ENCODE measurements at regions not wholly inside any gene's neighbourhood (a gene's known extent, or its start where the extent isn't known, plus 50 kb on each side); places are given as distances from the start of the nearest gene placed in this dataset.

DNA sequence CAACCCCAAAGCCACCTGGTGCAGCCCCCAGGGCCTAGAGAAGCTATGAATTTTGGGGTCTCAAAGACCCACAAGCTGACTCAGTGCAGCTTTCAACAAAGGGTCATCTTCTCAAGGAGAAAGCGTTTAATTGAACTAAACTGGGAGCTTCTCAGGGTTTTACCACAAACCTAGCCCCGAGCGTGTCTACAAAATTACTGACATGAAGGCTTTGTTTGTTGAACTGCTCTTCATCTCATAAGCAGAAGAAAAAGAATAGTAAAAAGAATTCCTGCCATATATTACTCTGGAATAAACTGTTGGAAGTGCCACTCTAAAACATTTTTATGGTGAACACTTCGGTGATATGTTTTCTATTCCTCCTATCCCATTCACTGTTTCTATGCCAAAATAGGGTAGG, 50.8 kb upstream of the INCENP start:
- DNase-seq (ENCODE audit: low spot score): no peak

DNA sequence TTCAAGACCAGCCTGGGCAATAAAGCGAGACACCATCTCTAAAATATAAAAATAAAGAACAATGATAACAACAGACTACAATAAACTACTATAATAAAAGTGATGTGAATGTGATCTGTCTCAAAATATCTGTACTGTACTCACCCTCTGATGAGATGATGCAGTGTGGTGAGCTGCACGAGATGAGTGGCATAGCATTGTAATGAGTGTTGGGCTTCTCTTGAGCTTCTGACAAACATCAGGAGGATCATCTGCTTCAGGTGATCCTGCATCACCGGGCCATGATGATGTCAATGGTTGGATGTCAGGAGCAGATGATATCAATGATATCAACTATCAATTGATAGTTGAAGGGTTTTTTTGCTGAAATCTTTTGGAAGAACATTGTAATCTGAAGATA, 52.4 kb upstream of the INCENP start:
- DNase-seq (ENCODE audit: low spot score): no peak

DNA sequence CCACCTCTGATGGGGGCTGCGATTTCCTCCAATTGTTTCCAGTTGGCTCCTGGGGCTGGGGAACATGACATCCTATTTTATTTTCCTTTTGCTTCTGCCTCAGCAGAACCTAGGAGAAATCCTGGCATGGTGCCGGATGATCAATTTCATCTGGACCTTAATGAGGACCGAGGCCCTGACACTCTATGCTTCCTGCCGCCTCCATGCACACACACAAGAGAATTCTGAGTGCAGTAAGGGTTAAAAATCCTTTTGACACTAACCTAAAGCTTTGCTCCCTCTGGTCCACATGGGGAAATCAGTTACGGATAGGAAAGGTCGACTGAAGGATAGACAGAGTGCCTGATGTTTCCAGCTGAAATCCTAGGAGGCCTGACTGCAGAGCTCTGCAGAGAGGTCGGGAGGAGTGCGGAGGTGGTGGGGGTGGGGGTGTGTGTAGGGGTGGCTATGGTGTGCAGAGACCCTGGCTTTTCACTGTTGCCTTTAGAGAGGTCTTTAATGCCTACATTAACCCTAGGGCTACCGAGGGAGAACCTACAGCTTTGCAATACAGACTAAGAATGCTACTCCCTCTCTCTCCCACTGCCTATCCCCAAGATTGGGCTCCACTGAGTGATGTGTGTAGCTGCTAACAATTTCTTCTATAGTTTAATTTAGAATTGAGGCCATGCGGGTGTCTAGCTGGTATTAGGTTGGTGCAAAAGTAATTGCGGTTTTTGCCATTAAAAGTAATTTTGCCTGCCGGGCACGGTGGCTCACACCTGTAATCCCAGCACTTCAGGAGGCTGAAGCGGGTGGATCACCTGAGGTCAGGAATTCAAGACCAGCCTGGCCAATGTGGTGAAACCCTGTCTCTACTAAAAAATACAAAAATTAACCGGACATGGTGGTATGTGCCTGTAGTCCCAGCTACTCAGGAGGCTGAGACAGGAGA, 53.6 kb upstream of the INCENP start:
- no peak for DNase-seq (ENCODE audit: low spot score)

DNA sequence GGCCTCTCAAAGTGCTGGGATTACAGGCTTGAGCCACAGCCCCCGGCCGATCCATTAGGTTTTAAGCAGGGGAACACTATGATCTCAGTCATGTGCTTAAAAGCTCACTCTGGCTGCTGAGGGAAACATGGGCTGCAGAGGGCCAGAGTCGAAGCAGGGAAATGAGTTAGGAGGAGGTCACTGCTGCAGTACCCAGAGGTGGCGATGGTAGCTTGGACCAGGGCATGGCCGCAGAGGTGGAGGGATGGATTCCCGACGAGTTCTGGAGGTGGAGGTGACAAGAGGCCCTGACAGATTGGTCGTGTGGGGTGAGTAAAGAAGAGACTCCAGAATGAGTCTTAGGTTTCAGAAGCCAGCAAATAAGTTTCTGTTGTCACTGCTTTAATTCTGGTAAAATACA, 54.4 kb upstream of the INCENP start:
- DNase-seq (ENCODE audit: low spot score): no peak

DNA sequence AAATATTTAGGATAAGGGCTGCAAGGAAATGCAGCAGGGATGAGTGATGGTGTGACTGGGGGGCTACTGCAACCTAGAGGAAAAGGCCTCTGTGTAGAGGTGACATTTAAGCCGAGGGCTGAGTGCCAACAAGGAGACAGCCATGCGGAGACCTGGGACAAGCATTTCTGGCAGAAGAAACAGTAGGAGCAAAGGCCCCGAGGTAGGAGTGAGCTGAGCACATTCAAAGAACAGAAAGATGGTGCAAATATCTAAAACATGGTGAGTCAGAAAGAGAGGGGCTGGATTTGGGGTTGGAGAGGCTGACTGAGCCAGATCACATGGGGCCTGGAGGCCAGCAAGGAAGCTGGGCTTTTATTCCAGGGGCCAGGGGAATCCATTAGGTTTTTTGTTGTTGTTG, 55.1 kb upstream of the INCENP start:
- DNase-seq (ENCODE audit: low spot score): no peak

DNA sequence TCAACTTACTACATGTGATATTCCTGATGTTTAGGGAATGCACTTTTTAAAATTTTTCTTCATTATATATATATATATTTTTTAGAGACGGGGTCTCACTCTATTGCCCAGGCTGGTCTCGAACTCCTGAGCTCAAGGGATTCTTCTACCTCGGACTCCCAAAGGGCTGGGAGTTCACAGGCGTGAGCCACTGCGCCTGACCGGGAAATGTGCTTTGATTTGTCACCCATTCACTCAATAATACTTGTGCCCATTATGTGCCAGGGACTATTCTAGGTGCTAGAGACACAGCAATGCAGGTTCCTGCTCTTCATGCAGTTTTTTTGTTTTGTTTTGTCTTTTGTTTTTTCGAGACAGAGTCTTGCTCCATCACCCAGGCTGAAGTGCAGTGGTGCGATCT, 56.1 kb upstream of the INCENP start:
- DNase-seq (ENCODE audit: low spot score): no peak

DNA sequence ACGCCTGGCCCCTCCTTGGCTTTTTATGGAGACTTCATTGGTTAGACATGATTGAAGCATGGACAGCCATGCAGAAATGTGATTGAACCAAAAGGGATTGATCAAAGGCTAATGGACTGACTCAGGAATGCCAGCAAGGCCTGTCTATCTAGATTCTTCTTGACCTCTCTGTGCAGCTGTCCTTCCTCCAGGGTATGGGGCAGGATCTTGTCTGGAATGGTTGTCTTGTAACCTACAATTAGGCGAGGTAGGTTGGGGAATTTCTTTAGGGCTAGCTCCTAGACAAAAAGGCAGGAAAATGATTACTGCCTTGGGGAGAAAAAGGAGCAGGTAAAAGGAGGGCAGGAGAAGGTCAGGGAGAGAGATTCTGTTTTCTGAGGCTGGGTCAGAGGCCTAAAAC, 59.6 kb upstream of the INCENP start:
- DNase-seq (ENCODE audit: low spot score): no peak

DNA sequence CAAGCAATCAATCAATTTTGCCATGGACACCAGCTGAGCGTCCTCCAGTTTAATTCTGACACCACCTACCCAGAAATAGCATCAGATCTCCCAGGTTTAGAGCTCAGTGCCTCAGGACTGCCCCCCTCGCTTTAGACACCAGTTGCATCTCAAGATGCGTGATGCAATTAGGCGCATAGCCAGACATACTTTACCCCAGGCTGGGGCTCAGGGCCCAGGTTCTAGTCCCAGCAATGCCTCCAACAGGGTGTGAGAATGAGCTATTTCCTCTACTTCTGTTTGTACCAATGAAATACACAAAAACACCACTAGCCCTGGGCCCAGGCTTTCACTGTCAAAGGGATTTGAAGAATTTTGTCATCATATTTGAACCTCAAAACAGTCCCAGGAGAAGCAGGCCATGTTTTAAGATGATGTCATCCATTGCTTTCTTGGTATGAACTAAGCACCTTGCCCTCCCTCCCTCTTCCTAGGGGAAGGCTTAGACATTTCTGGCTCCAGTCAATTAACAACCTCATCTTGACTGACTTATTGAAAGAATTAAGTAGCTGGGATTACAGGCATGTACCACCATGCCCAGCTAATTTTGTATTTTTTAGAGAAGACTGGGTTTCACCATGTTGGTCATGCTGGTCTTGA, 61.5 kb upstream of the INCENP start:
- DNase-seq (ENCODE audit: low spot score): no peak

DNA sequence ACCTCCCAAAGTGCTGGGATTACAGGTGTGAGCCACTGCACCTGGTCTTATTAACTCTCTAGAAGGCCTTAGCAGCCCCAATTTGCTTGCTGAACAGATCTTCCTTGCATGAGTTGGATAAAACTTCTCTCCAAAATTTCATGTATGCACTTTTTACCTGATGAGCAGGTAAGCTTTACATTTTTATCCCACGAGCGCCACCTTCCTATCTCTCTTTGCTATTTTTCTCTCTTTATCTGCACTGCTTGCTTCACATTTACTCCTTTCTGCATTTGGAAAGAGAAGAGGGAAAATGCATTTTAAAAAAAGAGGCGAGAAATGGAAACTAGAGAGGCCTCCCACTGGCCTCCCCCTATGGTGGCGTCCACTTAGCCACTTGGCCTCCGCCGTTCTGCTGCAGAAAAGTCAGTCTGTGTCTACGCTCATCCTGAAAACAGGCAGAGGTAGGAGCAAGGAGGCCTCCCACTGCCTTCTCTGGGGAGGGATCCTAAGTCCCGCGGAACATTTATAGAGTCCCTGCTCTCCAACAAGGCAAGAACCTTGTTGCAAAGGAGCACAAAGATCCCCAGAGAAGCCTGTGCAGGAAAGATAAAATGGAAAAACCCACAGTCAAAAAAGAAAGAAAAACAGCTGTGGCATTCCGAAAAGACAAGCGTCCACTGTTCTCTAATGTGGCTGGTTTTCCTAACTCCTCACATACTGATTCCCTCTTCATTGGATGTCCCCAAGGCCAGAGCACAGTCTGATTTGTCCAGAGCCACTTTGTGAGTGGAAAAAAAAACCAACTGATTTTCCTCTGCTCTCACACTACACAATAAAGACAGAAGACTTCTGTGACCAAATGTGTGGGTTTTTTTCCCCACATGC, 62.2 kb upstream of the INCENP start:
- DNase-seq (ENCODE audit: low spot score): peak; percentile 25

DNA sequence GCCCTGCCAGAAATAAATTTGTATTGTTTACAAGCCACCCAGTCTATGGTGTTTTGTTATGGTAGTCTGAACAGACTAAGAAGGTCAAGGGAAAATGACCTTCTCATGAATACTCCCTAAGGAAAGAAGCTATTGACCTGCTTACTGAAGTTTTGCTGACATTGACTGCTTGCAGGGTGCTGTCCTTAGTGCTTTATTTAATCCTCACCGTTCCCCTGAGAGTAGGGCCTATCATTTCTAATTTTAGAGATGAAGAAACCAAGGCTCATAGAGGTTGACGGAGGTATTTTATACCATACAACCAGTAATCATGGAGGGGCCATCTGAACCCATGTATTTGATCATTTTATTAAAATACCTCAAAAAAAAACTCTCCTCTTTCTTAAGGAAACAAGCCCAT, 66.7 kb upstream of the INCENP start:
- DNase-seq (ENCODE audit: low spot score): no peak

DNA sequence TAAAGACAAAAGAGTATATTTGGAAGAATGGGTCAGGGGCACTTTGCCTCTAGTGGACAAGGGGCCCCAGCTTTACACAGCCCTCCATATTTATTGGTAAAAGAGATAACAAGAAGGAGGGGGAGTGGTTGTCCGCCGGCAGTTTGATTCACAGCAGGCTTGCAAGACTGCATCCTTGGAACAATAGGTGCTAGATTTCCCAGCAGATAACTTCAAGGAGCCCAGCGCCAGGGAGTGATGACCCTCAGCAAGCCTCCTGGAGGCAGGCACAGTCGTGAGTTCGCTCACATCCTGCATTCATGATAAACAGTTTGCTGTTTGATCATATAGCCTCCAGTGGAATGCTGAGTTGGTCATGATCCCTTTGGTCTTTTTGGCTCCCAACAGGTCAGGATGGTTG, 67.8 kb upstream of the INCENP start:
- no peak for DNase-seq (ENCODE audit: low spot score)

DNA sequence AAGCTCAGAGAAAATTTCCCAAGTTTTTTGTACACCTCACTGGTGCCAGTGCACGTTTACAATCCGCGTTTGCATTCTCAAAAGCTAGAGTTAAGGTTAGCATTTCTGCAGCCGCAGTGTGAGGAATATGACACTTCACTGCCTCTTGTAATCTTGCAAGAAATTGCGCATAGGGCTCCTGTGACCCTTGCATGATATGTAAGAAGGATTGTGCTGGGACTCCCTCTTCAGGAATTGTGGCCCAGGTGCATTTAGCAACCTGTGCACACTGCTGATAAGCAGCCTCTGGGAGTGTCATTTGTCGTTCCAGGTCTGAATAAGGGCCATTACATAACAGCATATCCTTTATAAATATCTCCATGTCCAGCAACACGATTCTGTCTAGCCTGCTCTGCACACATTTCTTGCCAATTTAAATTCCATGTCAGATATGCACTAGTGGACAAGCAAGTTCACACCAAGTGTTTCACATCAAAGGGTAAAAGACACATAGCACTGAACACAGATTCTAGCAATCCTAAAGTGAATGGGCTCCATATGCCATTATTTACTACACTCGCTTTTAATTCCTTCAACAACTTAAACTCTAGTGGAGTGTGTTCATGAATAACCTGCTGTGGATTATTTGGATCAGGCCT, 69.2 kb upstream of the INCENP start:
- DNase-seq (ENCODE audit: low spot score): peak; percentile 90

DNA sequence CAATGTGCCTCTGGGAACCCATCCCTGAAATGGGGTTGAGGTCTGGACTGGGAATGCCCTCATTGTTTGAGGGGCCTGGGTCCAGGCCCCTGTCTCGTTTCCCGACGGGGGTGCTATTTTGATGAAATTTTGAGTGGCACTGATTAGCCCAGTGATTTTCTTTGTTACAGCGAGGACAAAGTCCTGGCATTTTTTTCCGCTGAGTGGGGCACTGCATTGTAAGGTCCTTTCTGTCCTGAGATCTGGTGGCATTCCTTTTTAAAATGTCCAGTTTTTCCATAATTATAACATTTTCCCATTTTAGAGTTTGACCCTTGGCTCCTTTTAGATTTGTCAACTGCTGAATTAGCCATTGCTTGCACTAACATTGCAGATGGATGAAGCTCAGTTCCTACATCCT, 69.7 kb upstream of the INCENP start:
- no peak for DNase-seq (ENCODE audit: low spot score)

DNA sequence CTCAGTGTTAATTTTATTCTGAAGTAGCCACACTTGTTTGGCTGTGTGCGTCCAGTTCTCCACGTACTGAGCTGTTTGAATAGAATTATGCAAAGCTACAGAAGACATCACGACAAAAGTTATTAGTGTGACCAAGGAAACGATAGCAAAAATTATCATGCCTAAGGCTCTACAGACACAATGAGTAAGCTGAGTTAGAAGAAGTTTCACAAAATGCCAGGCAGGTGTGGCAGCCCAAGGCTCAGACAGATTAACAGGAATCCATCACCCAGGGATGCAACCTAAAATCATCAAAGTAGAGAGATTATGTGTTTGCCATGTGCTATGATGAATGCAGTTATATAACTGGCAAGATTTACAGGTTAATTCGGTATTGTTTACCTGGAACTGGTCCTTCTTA, 73.1 kb upstream of the INCENP start:
- no peak for DNase-seq (ENCODE audit: low spot score)

DNA sequence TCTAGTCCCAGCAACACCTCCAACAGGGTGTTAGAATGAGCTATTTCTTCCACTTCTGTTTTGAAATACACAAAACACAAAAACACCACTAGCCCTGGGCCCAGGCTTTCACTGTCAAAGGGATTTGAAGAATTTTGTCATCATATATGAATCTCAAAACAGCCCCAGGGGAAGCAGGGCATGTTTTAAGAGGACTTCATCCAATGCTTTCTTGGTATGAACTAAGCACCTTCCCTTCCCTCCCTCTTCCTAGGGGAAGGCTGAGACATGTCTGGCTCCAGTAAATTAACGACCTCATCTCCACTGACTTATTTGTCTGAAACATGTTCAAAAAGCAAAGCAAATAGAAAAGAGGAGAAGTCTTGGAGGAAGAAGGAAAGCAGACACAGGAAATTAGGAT, 75.7 kb upstream of the INCENP start:
- no peak for DNase-seq (ENCODE audit: low spot score)

DNA sequence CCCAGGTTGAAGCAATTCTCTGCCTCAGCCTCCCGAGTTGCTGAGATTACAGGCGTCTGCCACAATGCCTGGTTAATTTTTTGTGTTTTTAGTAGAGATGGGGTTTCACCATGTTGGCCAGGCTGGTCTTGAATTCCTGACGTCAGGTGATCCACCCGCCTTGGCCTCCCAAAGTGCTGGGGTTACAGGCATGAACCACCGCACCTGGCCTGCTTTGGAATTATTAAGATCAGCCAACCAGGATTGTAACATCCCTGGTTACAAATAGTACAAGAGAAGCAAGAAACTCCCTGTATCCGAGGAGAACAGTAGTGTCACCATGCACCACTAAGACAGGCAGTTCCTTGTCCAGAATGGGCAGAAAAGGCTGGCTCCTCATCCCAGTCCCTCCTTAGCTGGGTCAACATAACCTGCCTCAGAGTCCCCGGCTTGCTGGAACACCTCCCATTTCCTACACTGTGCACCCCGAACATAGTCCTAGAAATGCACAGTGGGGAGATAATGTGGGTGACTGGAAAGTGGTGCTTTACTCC, 77.2 kb upstream of the INCENP start:
- DNase-seq (ENCODE audit: low spot score): no peak

DNA sequence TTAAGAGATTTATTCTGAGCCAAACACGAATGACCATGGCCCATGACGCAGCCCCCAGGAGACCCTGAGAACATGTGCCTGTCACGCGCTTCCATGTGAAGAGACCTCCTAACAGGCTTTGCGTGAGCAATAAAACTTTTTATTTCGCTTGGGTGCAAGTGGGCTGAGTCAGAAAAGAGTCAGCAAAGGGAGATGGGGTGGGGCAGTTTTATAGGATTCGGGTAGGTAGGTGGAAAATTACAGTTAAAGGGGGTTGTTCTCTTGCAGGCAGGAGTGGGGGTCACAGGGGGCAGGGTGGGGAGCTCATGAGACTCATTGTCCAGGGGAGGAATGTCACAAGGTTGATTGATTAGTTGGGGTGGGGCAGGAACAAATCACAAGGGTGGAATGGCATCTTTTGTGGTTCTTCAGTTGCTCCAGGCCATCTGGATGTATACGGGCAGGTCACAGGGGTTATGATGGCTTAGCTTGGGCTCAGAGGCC, 77.2 kb upstream of the FTH1 start:
- peak; percentile 85 for DNase-seq (ENCODE audit: low spot score)

DNA sequence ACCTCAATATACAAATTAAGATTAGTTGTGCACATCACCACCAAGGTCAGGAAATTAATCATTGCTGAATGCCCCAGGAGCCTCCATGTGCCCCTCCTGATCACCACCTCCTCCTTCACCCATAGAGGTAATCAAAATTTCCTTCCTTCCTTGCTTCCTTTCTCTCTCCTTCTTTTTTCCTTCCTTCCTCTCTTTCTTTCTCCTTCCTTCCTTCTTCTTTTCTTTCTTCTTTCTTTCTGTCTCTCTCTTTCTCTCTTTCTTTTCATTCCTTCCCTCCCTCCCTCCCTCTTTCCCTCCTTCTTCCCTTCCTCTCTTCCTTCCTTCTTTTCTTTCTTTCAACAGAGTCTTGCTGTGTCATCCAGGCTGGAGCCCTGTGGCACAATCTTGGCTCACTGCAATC, 67.9 kb upstream of the FTH1 start:
- no peak for DNase-seq (ENCODE audit: low spot score)

DNA sequence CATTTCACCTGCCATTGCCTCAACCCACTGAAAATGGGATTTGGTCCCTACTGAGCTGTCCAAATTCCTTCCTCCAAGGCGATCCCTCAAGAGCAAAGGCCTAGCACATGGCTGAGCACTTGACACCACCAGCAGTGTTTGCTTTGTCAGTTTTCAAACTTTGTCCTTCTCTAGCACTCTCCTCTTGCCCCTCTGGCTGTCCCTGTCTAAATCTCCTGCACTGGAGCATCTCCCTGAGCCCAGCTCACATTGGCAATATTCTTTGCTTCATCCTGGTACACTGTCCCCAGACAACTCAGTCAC, 66.6 kb upstream of the FTH1 start:
- DNase-seq (ENCODE audit: low spot score): no peak

DNA sequence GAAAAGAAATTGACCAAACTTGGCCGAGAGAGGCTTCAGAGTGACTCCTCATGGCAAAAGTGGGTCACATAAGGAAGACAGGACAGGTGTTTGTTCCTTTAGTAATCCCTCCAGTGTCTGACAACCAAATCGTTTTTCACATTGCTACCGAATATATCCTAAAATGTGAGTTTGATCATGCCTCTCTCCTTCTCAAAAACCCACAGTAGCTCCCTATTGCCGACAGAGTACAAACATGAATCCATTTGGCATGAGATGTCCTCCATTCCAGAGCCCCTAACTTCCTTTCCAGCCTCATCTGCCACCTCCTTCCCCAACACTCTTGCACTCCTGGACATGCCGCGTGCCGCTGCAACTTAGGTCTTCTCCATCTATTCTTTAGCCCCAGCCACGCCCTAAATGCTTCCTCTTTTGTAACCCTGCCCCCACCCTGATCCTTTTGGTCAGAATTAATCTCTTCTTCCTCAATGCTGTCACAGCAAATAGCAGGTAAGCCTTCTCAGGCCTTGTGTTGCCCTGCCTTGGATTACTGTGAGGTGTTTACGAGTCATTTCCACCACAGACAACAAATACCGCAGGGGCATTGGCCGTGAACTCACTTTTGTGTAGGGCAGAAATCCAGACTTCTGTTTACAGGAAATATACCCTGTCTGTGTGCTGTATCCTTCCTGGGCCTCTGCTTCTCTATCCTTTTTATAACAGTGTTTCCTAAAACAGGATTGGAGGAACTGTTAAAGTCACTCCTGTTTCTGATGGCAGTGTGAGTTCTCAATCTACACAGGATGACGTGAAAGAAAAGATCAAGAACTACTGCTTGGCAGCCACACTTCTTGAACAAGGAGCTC, 66.0 kb upstream of the FTH1 start:
- peak; percentile 52 for DNase-seq (ENCODE audit: low spot score)

DNA sequence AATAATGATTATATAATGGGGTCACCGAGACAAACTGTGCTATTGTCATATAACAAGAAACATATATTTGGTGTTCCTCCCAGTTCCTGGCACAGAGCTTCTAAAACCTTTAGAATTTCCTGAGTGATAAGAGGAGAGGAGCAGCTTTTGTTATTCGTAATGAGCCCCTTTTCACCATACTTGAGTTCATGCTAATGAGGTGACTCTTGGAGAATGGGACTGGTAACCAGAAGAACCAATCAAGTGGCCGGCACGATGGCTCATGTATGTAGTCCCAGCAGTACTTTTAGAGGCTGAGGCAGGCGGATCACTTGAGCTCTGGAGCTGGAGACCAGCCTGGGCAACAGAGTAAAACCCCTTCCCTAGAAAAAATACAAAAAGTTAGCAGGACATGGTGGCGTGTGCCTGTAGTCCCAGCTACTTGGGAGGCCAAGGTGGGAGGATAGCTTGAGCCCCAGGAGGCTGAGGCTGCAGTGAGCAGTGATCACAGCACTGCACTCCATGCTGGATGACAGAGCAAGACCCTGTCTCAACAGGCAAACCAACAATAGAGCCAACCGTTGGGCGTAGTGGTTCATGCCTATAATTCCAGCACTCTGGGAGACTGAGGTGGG, 62.7 kb upstream of the FTH1 start:
- DNase-seq (ENCODE audit: low spot score): no peak
